ENCODE measurements at regions not wholly inside any gene's neighbourhood (a gene's known extent, or its start where the extent isn't known, plus 50 kb on each side); places are given as distances from the start of the nearest gene placed in this dataset.

DNA sequence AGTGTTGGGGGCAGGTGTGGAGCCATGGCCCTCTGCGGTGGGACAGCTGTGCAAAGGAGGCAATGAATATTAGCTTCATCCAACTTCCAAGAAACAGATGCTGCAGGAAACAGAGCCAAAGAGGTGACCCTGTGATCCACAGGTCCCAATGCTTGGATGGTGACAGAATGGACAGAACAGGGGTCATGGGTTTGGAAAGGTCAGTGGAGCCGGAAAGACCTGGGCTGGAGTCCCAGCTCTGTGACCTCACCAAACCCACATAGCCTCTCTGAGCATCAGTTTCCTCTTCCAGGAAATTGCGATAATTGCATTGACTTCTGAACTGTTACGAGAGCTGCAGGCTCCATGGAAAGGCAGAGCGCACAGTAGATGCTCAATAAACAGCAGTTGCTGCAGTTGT is 110.2 kb upstream of the GSC start:
- ChIA-PET POLR2A (no interaction called here), CTCF (no interaction called here)
- H3K9me3 ChIP-seq (ENCODE audit: control insufficient read depth, insufficient read depth, low read depth, low read length): no peaks in the 10 kb centered on the region
- H3K27me3 ChIP-seq (ENCODE audit: control insufficient read depth, insufficient read depth, low read length): peaks cover 4% of the 10 kb centered on the region
- H3K36me3 ChIP-seq (ENCODE audit: control insufficient read depth, insufficient read depth, low read length): no peaks in the 10 kb centered on the region
- H3K4me3 ChIP-seq (ENCODE audit: low read depth in 2 of 2, low read length in 2 of 2): no peak overlapping the region
- intact Hi-C loops (cut with micrococcal nuclease; ENCODE audit: unreplicated experiment): no loop called here
- no peaks in the 10 kb centered on the region for H3K4me1 ChIP-seq (ENCODE audit: control insufficient read depth, insufficient read depth, low read length)
- ATAC-seq (no peak), DNase-seq (ENCODE audit: low read depth, low spot score) (no peak)
- in situ Hi-C loops (cut with HindIII; ENCODE audit: low pct_unique_long_range_greater_than_20kb, low sequenced_read_pairs): no loop called here
- TF ChIP-seq, protein P1, sequence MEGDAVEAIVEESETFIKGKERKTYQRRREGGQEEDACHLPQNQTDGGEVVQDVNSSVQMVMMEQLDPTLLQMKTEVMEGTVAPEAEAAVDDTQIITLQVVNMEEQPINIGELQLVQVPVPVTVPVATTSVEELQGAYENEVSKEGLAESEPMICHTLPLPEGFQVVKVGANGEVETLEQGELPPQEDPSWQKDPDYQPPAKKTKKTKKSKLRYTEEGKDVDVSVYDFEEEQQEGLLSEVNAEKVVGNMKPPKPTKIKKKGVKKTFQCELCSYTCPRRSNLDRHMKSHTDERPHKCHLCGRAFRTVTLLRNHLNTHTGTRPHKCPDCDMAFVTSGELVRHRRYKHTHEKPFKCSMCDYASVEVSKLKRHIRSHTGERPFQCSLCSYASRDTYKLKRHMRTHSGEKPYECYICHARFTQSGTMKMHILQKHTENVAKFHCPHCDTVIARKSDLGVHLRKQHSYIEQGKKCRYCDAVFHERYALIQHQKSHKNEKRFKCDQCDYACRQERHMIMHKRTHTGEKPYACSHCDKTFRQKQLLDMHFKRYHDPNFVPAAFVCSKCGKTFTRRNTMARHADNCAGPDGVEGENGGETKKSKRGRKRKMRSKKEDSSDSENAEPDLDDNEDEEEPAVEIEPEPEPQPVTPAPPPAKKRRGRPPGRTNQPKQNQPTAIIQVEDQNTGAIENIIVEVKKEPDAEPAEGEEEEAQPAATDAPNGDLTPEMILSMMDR (IDR thresholded peaks at IDR 0.05): no peak
- TF ChIP-seq POLR2AphosphoS5 (IDR thresholded peaks at IDR 0.05; ENCODE audit: low read depth, low read length) (no peak), SIN3A (IDR thresholded peaks at IDR 0.05; ENCODE audit: borderline replicate concordance, insufficient read depth, low read depth, low read length) (no peak), TCF7L2 (IDR thresholded peaks at IDR 0.05; ENCODE audit: low read depth, low read length) (no peak)
- TF ChIP-seq, protein P2, sequence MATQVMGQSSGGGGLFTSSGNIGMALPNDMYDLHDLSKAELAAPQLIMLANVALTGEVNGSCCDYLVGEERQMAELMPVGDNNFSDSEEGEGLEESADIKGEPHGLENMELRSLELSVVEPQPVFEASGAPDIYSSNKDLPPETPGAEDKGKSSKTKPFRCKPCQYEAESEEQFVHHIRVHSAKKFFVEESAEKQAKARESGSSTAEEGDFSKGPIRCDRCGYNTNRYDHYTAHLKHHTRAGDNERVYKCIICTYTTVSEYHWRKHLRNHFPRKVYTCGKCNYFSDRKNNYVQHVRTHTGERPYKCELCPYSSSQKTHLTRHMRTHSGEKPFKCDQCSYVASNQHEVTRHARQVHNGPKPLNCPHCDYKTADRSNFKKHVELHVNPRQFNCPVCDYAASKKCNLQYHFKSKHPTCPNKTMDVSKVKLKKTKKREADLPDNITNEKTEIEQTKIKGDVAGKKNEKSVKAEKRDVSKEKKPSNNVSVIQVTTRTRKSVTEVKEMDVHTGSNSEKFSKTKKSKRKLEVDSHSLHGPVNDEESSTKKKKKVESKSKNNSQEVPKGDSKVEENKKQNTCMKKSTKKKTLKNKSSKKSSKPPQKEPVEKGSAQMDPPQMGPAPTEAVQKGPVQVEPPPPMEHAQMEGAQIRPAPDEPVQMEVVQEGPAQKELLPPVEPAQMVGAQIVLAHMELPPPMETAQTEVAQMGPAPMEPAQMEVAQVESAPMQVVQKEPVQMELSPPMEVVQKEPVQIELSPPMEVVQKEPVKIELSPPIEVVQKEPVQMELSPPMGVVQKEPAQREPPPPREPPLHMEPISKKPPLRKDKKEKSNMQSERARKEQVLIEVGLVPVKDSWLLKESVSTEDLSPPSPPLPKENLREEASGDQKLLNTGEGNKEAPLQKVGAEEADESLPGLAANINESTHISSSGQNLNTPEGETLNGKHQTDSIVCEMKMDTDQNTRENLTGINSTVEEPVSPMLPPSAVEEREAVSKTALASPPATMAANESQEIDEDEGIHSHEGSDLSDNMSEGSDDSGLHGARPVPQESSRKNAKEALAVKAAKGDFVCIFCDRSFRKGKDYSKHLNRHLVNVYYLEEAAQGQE (IDR thresholded peaks at IDR 0.05; ENCODE audit: insufficient read depth in 1 of 2, low read depth in 2 of 2, low read length in 1 of 2): no peak
- BruUV-seq (replicated peaks): no TSS peak
- H3K27ac ChIP-seq (ENCODE audit: low read length): no peak overlapping the region

DNA sequence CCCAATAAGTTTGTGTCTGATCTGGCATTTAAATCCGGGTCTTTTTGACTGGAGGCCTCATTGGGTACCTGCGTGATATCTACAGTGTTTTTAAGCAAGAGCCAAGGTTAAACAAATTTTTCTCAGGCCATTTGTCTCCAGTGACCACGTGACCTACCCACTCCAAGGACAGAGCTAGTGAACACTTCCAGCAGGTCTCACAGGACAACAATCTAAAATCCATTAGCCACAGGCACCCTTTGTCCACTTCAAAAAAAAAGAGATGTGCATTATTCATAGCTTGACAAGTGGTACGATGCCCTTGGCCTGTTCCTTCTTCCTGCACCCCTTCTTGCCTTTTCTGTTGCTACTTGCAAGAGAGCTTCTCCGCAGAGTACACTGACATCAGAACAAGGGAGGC is 109.6 kb upstream of the GSC start:
- ChIA-PET CTCF (no interaction called here), POLR2A (no interaction called here)
- ATAC-seq (no peak), DNase-seq (ENCODE audit: low read depth, low spot score) (no peak)
- Histone ChIP-seq H3K27ac (ENCODE audit: low read length) (no peak overlapping the region), H3K9me3 (ENCODE audit: control insufficient read depth, insufficient read depth, low read depth, low read length) (no peaks in the 10 kb centered on the region), H3K36me3 (ENCODE audit: control insufficient read depth, insufficient read depth, low read length) (no peaks in the 10 kb centered on the region), H3K4me3 (ENCODE audit: low read depth in 2 of 2, low read length in 2 of 2) (no peak overlapping the region), H3K27me3 (ENCODE audit: control insufficient read depth, insufficient read depth, low read length) (peaks cover 4% of the 10 kb centered on the region), H3K4me1 (ENCODE audit: control insufficient read depth, insufficient read depth, low read length) (no peaks in the 10 kb centered on the region)
- intact Hi-C loops (cut with micrococcal nuclease; ENCODE audit: unreplicated experiment): no loop called here
- TF ChIP-seq POLR2AphosphoS5 (IDR thresholded peaks at IDR 0.05; ENCODE audit: low read depth, low read length): no peak
- TF ChIP-seq, protein P1 (IDR thresholded peaks at IDR 0.05): no peak
- TF ChIP-seq TCF7L2 (IDR thresholded peaks at IDR 0.05; ENCODE audit: low read depth, low read length): no peak
- TF ChIP-seq, protein P2 (IDR thresholded peaks at IDR 0.05; ENCODE audit: insufficient read depth in 1 of 2, low read depth in 2 of 2, low read length in 1 of 2): no peak
- no peak for TF ChIP-seq SIN3A (IDR thresholded peaks at IDR 0.05; ENCODE audit: borderline replicate concordance, insufficient read depth, low read depth, low read length)
- in situ Hi-C loops (cut with HindIII; ENCODE audit: low pct_unique_long_range_greater_than_20kb, low sequenced_read_pairs): no loop called here
- BruUV-seq (replicated peaks): no TSS peak
